Nephron progenitor cell (in vitro differentiated cells): ENCODE measurements at regions not wholly inside any gene's neighbourhood (a gene's known extent, or its start where the extent isn't known, plus 50 kb on each side); places are given as distances from the start of the nearest gene placed in this dataset.
A peak's percentile ranks its signal among the peaks of the same experiment; 100 is the strongest.

ENCODE experiments used
- DNase-seq: peaks from one replicate; pipeline ENCODE4 v3.0.0; 2021
- H3K27ac Mint-ChIP-seq: 2 replicates; pipeline ENCODE4 v1.8.0; 2021; ENCODE audit warnings: mild to moderate bottlenecking, moderate library complexity, mixed read lengths
- H3K27me3 Mint-ChIP-seq: 2 replicates; pipeline ENCODE4 v1.8.0; 2021; ENCODE audit warnings: mild to moderate bottlenecking, low read depth, mixed read lengths; ENCODE audit not compliant: poor library complexity
- H3K36me3 Mint-ChIP-seq: 2 replicates; pipeline ENCODE4 v1.8.0; 2021; ENCODE audit warnings: low read depth, mixed read lengths
- H3K4me1 Mint-ChIP-seq: 2 replicates; pipeline ENCODE4 v1.8.0; 2021; ENCODE audit warnings: mixed read lengths
- H3K4me3 Mint-ChIP-seq: 2 replicates; pipeline ENCODE4 v1.8.0; 2021; ENCODE audit warnings: mild to moderate bottlenecking, moderate library complexity, mixed read lengths
- H3K9me3 Mint-ChIP-seq: 2 replicates; pipeline ENCODE4 v1.8.0; 2021; ENCODE audit warnings: mild to moderate bottlenecking, moderate library complexity, mixed read lengths
- CTCF ChIP-seq: fragments of 200-600 bp; sonication (generic); IDR thresholded peaks from 2 replicates; pipeline ENCODE4 v1.5.0; 2021; ENCODE audit warnings: antibody characterized with exemption

- Mint-ChIP-seq H3K27me3 (peaks cover 2% of the 10 kb centered on the region), H3K4me1 (no peaks in the 10 kb centered on the region), H3K4me3 (no peak overlapping the region), H3K36me3 (no peaks in the 10 kb centered on the region), H3K27ac (no peak overlapping the region), H3K9me3 (no peaks in the 10 kb centered on the region)
- TF ChIP-seq CTCF, result no peak
- no peak for DNase-seq
These were observed 1154.7 kb upstream of the ADGRL2 start for GRCh38 chr1:80646053-80646452.

GRCh38 chr1:80645621-80646020 is 1155.1 kb upstream of the ADGRL2 start:
- TF ChIP-seq CTCF, result no peak
- H3K27ac Mint-ChIP-seq, result no peak overlapping the region
- no peaks in the 10 kb centered on the region for H3K9me3 Mint-ChIP-seq
- no peaks in the 10 kb centered on the region for H3K36me3 Mint-ChIP-seq
- peaks cover under 1% of the 10 kb centered on the region for H3K27me3 Mint-ChIP-seq
- no peak for DNase-seq
- no peaks in the 10 kb centered on the region for H3K4me1 Mint-ChIP-seq
- no peak overlapping the region for H3K4me3 Mint-ChIP-seq

DNA sequence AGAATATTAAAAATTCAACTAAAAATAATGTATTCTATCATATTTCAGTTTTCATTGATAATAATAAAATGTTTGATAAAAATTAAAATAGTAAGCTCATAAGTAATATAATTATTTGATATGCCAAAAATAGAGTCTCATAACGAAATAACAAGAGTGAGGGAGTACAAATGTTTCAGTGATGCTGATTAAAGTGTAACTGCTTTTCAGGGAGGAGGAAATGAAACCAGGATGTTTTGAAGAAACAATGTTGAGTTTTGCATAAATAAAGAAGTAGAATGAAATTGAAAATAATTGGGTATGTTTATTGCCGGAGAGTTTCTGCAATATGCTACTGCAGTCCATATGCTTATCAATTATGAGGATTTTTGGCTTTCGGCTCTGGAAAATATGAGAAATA is 1159.8 kb upstream of the ADGRL2 start:
- no peak for TF ChIP-seq CTCF
- Mint-ChIP-seq H3K4me3 (no peak overlapping the region), H3K27me3 (peaks cover 5% of the 10 kb centered on the region), H3K4me1 (peaks cover 10% of the 10 kb centered on the region), H3K9me3 (no peaks in the 10 kb centered on the region), H3K27ac (no peak overlapping the region), H3K36me3 (no peaks in the 10 kb centered on the region)
- DNase-seq, result no peak

DNA sequence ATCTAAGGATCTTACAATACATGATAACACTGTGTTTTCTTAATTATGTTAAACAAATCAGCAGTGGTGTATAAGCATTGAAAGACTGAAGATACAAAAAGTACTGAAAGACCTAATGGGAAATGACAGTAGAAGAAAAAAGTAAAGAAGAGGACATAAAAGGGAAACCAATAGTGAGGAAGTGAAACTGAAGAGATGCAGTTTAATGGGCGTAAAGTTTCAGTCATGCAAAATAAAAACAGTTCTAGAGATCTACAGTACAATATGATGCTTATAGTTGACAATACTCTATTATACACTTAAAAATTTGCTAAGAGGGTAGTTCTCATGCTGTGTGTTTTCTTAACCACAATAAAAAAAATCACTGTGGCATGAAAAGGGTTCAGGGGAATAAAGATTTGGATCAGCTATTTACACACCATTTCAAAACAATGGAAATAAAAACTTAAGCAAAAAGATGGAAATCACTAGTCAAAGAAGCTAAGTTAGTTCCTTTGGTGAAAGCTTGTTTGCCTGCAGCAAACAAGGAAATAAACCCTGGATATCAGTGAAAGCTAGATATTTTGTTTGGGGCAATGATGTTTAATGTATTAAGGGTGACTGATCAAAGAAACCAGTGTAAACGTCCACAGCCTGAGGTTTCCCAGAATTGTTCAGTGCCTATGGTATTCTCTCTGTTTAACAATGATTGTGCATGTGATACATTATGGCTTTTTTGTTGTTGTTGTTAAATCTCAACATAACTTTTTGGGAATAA is 1160.8 kb upstream of the ADGRL2 start:
- no peak for DNase-seq
- no peak overlapping the region for H3K4me3 Mint-ChIP-seq
- no peaks in the 10 kb centered on the region for H3K36me3 Mint-ChIP-seq
- peaks cover 5% of the 10 kb centered on the region for H3K27me3 Mint-ChIP-seq
- H3K4me1 Mint-ChIP-seq, result peaks cover 10% of the 10 kb centered on the region
- H3K9me3 Mint-ChIP-seq, result peaks cover 6% of the 10 kb centered on the region
- peak overlapping the region; percentile 4 for H3K27ac Mint-ChIP-seq
- no peak for TF ChIP-seq CTCF

GRCh38 chr1:80633947-80634706 is 1166.6 kb upstream of the ADGRL2 start:
- Mint-ChIP-seq H3K4me1 (peaks cover 18% of the 10 kb centered on the region), H3K27ac (peak overlapping the region; percentile 23), H3K4me3 (no peak overlapping the region), H3K27me3 (peaks cover 5% of the 10 kb centered on the region), H3K9me3 (peaks cover 8% of the 10 kb centered on the region), H3K36me3 (no peaks in the 10 kb centered on the region)
- peak; percentile 2 for DNase-seq
- TF ChIP-seq CTCF, result no peak
